Peyer's patch (tissue), 4 donors: ENCODE measurements at regions not wholly inside any gene's neighbourhood (a gene's known extent, or its start where the extent isn't known, plus 50 kb on each side); places are given as distances from the start of the nearest gene placed in this dataset.

Source experiments
- DNase-seq, 3 donors: peaks; one replicate each; pipeline ENCODE4 v3.0.0-alpha.2; 2017 to 2019
- H3K27ac ChIP-seq, 4 donors: fragments of 200-600 bp; sonication (generic); one replicate each; pipeline ENCODE4 v1.5.1; 2016 to 2019
- H3K27me3 ChIP-seq, 2 donors: fragments of 200-600 bp; sonication (generic); one replicate each; pipeline ENCODE4 v1.5.1; 2019
- H3K36me3 ChIP-seq, 3 donors: fragments of 200-600 bp; sonication (generic); one replicate each; pipeline ENCODE4 v1.5.1; 2016 to 2019
- H3K4me1 ChIP-seq, 4 donors: fragments of 200-600 bp; sonication (generic); one replicate each; pipeline ENCODE4 v1.5.1; 2016 to 2019
- H3K4me3 ChIP-seq, 4 donors: fragments of 200-600 bp; sonication (generic); 1 replicate in 3 of 4; 2 replicates in 1 of 4; pipeline ENCODE4 v1.5.1; 2016 to 2019; ENCODE audit warnings: mild to moderate bottlenecking in 1 of 4
- H3K9me3 ChIP-seq, 4 donors: fragments of 200-600 bp; sonication (generic); one replicate each; pipeline ENCODE4 v1.5.1; 2016 to 2019; ENCODE audit warnings: mild to moderate bottlenecking in 1 of 4
- POLR2A ChIP-seq, 2 donors: fragments of 450-650 bp; IDR thresholded peaks; one replicate each; pipeline ENCODE4 v1.5.1; 2017; ENCODE audit warnings: antibody characterized with exemption in 2 of 2, mild to moderate bottlenecking in 2 of 2, moderate library complexity in 2 of 2
- TF ChIP-seq, protein P1 (sequence below), 6 experiments: fragments of 450-650 bp in 4 of 6; fragments of 200-600 bp in 2 of 6; sonication (generic) in 1 of 6; IDR thresholded peaks; one replicate each; pipeline ENCODE4 v1.5.1; 2017 to 2019; ENCODE audit warnings: antibody characterized with exemption in 6 of 6, mild to moderate bottlenecking in 3 of 6, moderate library complexity in 1 of 6

DNA sequence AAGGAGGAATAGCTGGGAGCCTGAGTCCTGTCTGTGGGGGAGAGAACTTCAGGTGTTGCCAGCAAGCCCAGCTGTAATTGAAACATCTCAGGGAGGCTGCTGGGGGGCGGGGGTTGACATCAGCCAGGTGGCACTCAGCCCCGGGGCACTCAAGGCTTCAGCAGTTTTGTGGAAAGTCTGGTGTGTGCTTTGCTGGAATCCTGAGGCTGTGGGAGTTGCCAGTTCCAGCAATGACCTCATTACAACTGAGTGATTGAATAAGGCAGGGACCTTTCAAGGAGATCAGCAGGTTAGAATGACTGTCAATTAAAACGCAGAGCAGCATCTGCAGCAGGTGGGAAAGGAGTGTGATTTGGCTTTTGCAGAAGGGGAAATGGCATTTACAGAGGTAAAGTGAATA, 75.7 kb downstream of the FAM43A start:
- TF ChIP-seq, protein P1, sequence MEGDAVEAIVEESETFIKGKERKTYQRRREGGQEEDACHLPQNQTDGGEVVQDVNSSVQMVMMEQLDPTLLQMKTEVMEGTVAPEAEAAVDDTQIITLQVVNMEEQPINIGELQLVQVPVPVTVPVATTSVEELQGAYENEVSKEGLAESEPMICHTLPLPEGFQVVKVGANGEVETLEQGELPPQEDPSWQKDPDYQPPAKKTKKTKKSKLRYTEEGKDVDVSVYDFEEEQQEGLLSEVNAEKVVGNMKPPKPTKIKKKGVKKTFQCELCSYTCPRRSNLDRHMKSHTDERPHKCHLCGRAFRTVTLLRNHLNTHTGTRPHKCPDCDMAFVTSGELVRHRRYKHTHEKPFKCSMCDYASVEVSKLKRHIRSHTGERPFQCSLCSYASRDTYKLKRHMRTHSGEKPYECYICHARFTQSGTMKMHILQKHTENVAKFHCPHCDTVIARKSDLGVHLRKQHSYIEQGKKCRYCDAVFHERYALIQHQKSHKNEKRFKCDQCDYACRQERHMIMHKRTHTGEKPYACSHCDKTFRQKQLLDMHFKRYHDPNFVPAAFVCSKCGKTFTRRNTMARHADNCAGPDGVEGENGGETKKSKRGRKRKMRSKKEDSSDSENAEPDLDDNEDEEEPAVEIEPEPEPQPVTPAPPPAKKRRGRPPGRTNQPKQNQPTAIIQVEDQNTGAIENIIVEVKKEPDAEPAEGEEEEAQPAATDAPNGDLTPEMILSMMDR (IDR thresholded peaks at IDR 0.05) = no peak
- no peak for TF ChIP-seq POLR2A (IDR thresholded peaks at IDR 0.05)
- no peak overlapping the region for H3K27ac ChIP-seq
- H3K4me3 ChIP-seq = no peak overlapping the region
- H3K4me1 ChIP-seq = no peaks in the 10 kb centered on the region
- DNase-seq = no peak
- H3K9me3 ChIP-seq = no peaks in the 10 kb centered on the region
- no peaks in the 10 kb centered on the region for H3K27me3 ChIP-seq
- no peaks in the 10 kb centered on the region for H3K36me3 ChIP-seq

DNA sequence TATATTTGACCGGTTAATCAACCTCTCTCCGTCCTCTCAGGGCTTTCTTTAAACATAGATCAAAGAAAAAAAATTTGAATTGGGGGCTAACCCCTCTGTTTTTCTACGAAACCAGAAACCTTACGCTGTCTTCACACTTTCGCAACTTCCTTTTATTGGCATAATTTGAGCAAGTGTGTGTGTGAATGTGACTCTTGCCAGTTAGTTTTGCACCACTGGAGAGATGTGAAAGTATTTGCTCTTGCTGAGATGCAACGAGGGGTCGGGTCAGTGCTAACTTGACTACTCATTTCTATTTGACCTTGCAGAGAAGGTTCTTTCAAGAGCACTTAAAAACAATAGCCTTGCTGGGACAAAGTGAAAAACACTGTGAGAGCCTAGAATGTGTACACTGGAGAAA, 81.2 kb downstream of the FAM43A start:
- no peaks in the 10 kb centered on the region for H3K36me3 ChIP-seq
- H3K27me3 ChIP-seq = no peaks in the 10 kb centered on the region
- TF ChIP-seq POLR2A (IDR thresholded peaks at IDR 0.05) = no peak
- TF ChIP-seq, protein P1 (IDR thresholded peaks at IDR 0.05) = no peak
- no peak overlapping the region for H3K27ac ChIP-seq
- no peaks in the 10 kb centered on the region for H3K9me3 ChIP-seq
- no peak for DNase-seq
- no peak overlapping the region for H3K4me3 ChIP-seq
- peaks cover 0 to 4% (median 0%) of the 10 kb centered on the region in 4 donors for H3K4me1 ChIP-seq

DNA sequence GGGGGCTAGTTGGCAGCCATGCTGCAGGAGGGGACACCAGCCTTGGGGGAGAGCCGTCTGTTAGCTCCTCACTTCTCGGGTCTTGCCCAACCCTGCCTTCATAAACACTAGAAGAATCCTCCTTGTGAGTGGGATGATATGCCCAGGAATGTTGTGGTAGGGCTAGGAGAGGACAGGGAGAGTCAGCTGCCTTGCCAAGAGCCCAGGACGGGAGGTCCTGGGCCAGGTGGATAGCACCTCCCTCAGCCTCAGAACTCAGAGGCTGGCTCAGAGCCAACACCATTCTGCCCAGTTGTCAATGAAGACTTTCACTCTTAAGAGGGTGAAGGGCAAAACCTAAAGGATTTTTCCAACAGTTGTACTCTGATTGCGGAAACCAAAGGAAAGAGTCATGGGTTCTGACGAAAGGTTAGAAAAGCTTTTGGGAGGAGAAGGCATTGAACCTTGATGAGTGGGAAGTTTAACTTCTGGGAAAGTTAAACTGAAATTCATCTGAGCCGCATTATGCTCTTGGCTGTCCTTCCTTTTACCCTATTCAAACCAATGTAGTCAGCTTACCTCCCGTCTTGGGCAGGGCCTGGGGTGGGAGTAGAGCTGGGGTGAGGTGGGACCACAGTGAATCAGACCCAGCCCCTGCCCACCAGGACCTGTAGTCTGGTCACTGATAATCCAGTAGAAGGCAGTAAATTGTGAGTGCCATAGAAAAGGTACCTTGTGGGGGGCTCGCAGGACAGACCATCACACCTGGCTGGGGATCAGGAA, 81.9 kb downstream of the FAM43A start:
- H3K4me1 ChIP-seq = peaks cover 0 to 4% (median 0%) of the 10 kb centered on the region in 4 donors
- H3K9me3 ChIP-seq = no peaks in the 10 kb centered on the region
- H3K36me3 ChIP-seq = no peaks in the 10 kb centered on the region
- no peak for TF ChIP-seq POLR2A (IDR thresholded peaks at IDR 0.05)
- TF ChIP-seq, protein P1 (IDR thresholded peaks at IDR 0.05) = no peak
- no peaks in the 10 kb centered on the region for H3K27me3 ChIP-seq
- H3K4me3 ChIP-seq = no peak overlapping the region
- DNase-seq = no peak
- H3K27ac ChIP-seq = no peak overlapping the region

DNA sequence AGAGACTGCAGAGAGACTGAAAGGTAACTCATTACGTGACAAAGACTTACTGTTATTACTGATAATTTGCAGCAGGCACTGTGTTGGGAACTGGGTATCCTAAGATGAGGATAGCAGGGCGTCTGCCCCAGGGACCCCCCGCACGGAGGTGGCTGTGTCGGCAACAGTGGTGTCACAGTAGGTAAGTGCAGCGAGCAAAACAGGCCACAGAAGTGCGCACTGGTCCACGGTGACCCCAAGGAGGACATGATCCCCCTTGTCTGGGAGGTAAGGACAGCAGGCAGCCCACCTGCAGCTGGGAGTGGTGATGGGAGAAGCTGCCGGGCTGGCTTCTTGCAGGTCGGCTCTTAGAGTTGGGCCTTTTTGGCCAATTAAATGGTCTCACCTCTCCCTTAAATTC, 82.9 kb downstream of the FAM43A start:
- TF ChIP-seq, protein P1 (IDR thresholded peaks at IDR 0.05) = no peak
- no peak for TF ChIP-seq POLR2A (IDR thresholded peaks at IDR 0.05)
- no peak for DNase-seq
- Histone ChIP-seq H3K27me3 (no peaks in the 10 kb centered on the region), H3K27ac (peak overlapping the region in 2 of 4 donors; percentile 2 to 66), H3K4me3 (peak overlapping the region in 1 of 4 donors; percentile 34), H3K4me1 (peaks cover 0 to 4% (median 0%) of the 10 kb centered on the region in 4 donors), H3K9me3 (no peaks in the 10 kb centered on the region), H3K36me3 (no peaks in the 10 kb centered on the region)

DNA sequence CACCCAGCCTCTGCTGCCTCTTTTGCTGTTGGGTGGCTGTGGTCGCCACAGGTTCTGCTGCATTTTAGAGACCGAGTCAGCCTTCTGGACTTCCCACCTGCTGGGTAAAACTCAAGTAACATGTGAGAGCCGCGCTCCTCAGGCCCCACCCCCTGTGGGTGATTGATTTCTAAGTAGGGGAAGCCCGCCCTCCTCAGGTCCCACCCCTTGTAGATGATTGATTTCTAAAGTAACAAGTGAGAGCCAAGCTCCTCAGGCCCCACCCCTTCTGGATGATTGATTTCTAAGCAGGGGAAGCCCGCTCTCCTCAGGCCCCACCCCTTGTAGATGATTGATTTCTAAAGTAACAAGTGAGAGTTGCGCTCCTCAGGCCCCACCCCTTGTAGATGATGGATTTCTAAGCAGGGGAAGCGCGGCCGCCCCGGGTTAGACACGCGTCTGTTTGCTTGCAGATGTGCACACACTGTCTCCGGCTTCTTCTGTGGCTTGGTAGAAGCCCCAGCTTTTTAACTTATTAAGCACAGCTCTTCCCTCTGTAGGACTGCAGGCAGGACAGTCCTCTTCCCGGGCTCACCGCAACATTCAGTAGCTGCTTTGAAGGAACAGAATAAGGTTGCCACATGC, 83.4 kb downstream of the FAM43A start:
- peaks cover 0 to 4% (median 0%) of the 10 kb centered on the region in 4 donors for H3K4me1 ChIP-seq
- peak; percentile 87 to 99 (median 99) for DNase-seq
- H3K4me3 ChIP-seq = peak overlapping the region; percentile 24 to 39 (median 31)
- H3K27ac ChIP-seq = peak overlapping the region in 3 of 4 donors; percentile 13 to 66 (median 38)
- TF ChIP-seq, protein P1 (IDR thresholded peaks at IDR 0.05) = peak in 3 of 6 experiments; percentile 8 to 25 (median 14)
- peak in 1 of 2 donors; percentile 27 for TF ChIP-seq POLR2A (IDR thresholded peaks at IDR 0.05)
- H3K9me3 ChIP-seq = no peaks in the 10 kb centered on the region
- no peaks in the 10 kb centered on the region for H3K36me3 ChIP-seq
- H3K27me3 ChIP-seq = no peaks in the 10 kb centered on the region
